ENCODE measurements at regions not wholly inside any gene's neighbourhood (a gene's known extent, or its start where the extent isn't known, plus 50 kb on each side); places are given as distances from the start of the nearest gene placed in this dataset.

DNA sequence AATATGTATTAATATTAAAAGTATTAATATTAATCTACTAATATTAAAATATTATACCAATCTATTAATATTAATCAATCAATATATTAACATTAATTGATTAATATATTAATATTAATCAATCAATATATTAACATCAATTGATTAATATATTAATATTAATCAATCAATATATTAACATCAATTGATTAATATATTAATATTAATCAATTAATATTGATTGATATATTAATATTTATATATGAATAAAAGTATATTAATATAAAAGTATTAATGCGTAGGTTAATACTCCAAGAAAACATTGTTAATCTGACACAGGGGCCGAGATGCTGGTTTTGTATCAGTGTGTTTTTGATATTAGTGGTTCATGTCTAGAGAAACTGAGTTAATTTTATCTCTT is 1430.1 kb upstream of the SEL1L start:
- no peak for TF ChIP-seq EZH2 (IDR thresholded peaks at IDR 0.05)
- TF ChIP-seq POLR2AphosphoS5 (IDR thresholded peaks at IDR 0.05; ENCODE audit: borderline replicate concordance, low read depth, low read length), result no peak
